HG02798 (cell line): ENCODE measurements at regions not wholly inside any gene's neighbourhood (a gene's known extent, or its start where the extent isn't known, plus 50 kb on each side); places are given as distances from the start of the nearest gene placed in this dataset.
"Not testable (repeated sequence)": the region's sequence is repeated elsewhere in the genome, so short reads cannot be mapped to it uniquely, and the experiment has no call there.

Source experiments
- ATAC-seq: cut with Tn5 transposase; IDR thresholded peaks from one replicate; pipeline ENCODE4 v1.9.1; 2021; ENCODE audit warnings: mild to moderate bottlenecking; ENCODE audit not compliant: unreplicated experiment, poor library complexity

DNA sequence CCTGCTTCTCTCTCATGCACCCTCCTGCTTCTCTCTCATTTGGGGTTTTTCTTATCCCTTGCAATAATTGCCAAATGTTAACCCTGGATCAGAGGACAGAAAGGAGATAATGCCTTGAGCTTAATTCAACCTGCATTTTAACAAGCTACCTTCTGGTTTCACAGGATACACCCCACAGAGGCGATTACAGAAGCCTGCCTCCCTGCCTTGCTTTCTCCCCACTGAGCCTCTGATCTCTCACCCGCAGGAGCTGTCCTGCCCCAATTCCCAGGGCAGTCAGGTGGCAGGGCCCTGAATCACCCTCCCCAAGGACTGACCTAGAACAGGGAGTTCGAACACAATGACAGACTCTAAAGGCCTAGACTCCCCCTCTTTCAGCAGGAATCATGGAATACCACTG lies 959.5 kb downstream of the GRID1 start:
- no peak for ATAC-seq

DNA sequence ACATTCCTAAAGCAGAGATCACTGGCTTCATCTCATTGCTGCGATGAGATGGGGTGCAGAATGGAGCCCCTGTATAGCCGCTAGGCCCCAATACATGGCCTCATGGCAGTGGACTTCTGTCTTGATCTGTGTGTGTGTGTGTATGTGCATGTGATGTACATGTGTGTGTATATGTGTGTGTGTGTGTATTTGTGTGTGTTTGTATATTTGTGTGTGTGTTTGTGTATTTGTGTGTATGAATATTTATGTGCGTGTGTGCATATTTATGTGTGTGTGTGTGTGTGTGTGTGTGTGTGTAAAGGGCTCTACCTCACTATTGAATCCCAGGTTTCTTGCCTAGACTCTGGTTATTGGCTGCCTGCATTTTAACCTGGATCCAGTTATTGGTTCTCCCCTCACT lies 958.2 kb downstream of the GRID1 start:
- ATAC-seq, result no peak

DNA sequence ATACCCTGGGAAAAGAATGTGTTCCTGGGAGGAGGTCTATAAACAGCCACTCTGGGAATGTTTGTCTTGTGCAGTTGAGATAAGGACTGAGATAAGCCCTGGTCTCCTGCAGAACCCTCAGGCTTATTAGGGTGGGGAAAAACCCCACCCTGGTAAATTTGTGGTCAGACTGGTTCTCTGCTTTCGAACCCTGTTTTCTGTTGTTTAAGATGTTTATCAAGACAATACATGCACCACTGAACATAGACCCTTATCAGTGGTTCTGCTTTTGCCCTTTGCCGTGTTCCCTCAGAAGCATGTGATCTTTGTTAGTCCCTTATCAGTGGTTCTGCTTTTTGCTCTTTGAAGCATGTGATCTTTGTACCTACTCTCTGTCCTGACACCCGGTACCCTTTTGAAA lies 956.0 kb downstream of the GRID1 start:
- ATAC-seq, result not testable (repeated sequence)

DNA sequence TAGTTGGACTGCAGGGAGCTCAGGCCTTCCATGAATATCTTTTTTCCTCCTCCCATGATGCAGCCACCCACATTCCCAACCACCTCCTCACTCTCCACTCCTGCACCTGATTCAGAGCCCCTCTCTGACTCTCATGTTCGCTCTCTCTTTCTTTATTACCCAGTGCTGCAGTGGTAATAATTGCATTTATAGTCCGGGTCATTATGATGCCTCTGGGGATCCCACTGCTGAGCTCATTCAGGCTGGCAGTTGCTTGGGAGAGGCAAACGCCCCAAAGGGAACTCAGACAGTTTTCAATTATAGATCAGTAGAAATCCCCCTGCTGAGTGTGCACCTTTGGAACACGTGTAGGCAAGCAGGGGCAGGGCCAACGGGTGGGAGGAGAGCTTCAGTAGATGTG lies 953.0 kb downstream of the GRID1 start:
- no peak for ATAC-seq

DNA sequence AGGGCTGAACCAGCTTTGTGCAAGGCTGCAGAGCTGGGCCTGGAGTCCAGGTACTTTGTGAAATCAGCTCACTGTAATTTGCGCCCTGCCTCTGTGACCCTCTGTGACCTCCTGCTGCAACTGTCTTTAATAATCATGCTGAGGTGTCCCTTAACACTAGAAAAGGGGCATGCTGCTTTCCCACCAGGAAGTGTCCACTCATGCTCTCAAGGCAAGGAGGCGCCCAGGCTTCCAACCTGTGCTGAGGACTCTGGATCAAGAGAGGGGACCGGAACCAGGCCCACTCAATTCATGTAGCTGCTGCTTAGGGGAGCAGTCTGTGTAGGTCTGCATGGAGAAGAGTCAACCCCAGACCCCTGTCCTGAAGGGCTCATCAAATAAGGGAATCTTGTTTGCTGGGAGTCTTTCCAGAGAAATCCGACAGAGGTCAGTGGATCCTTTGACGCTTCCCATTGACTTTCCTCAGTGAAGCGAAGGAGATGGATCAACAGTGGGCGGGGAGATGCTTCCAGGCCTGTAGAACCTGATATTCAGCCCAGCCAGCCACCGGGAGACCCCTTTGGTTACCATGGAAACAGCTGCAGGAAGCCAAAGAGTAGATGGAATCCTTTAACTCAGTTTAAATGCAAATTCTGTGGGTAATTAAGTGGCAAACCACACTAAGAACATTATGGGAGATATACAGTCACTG lies 945.9 kb downstream of the GRID1 start:
- no peak for ATAC-seq

DNA sequence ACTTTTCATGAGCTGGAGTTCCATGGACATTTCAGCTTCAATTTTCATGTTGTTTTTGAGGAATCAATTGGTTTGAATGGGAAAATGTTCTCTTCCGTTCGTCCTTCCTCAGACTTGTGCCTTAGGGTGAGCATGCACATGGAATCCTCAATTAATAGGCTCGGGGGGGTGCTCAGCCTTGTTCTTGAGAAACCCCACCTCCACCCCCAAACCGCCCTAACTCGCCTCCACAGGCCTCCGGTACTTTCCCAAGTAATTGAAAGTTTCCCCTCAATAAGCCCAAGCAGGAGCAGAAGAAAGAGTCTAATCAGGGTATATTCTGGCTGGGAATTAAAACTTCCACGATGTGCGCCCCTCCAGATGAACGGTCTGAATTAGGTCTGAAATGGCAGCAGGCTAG lies 945.2 kb downstream of the GRID1 start:
- ATAC-seq, result no peak

DNA sequence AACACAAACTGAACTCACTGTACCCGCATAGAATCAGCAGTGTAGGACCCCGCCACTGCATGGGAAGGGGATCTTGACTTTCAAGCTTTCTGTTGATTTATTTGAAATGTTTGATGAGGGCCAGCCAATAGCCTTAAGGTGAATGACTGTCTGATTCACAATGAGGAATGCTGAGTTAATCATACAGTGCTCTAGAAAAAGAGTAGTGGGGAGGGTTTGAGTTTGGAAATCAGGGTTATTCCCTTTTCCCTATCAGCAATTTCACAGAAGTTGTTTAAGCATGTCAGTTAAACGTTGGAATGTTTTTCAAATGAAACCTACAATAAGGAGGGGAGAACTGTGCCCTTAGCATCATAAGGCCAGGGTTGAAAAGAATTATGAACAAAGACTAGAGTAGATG lies 937.5 kb downstream of the GRID1 start:
- ATAC-seq, result no peak

DNA sequence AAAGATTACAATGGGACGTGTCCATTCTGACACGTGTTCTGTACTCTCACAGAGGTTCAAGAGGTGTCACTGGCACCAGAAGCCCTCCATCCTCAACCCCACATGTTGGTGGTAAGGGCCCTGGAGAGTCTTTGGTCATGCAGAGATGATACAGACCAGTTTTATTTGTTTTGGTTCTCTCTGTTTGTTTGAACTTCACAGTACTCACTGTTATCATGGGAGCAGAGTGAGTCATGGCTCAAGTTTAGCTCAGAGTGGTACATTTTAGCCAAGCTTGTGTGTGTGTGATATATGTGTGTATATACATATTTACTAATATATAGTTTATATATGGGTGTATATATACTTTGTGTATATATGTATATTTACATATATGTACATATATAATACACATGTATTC lies 935.6 kb downstream of the GRID1 start:
- no peak for ATAC-seq

DNA sequence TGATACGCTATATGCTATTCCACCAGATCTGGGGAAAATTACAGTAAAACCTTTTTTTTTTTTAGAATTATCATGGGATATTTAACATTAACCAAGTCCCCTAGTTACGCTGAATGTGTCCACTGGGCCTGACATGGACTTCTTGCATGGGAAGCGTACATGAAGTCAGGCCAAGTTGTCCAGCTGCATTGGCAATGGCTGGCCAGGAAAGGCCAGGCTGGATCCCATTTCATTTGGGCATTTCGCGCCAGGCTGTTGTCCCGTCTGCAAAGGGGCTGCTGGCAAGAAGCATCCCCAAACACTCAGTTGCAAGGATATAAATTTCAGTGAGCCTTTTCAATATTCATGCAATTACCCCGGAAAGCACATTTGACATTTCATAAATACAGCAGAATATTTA lies 933.3 kb downstream of the GRID1 start:
- ATAC-seq, result no peak

DNA sequence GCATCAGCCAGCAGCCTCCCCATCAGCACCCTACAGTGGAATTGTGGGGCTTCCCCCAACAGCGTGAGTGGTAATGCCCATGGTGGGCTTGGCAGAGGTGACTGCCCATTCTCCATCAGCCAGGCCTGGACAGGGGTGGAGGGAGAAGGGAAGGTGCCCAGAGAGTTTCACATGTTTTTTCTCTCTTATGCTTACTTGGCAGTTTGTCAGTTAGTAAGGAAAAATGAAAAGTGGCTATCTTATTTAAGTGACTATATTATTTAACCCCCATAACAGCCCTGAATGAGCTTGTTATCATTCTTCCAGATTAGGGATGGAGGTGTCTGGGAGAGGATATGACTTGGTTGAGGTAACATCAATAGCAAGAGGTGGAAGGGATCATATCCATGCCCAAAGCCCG lies 921.7 kb downstream of the GRID1 start:
- no peak for ATAC-seq

DNA sequence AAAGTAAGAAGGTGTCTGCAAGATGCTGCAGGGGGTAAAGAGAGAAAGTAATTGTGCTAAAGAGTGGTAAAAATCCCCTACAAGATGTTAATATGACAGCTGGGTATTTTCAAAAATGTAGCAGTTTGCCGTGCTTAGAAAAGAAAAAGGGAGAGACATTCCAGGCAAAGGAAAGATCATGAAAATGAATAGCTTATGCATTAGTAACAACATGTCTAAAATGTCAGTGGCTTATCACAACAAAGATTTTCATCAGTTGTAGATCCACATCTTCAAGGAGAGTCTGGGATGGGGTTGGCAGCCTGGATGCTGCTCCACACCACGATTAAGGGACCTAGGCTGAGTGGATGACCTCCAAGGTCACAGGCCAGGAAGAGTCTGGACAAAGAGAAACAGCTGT lies 920.9 kb downstream of the GRID1 start:
- no peak for ATAC-seq

DNA sequence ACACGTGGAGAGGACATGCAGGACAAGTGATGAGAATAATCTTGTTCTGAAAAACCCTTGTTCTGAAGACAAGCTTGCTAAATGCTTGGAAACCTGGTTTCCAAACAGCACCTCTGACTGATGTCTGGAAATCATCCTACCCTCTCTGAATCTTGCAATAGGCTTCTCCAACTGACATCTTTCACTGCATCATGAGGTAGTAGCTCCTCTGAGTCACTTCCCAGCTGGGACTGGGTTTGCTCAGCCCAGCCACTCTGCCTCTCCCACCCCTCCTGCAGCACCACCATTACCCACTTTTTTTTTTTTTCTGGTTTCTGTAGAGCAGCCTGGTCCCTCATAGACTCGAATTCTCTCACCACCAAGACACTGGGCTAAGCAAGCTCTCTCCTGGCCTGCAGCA lies 919.8 kb downstream of the GRID1 start:
- no peak for ATAC-seq

DNA sequence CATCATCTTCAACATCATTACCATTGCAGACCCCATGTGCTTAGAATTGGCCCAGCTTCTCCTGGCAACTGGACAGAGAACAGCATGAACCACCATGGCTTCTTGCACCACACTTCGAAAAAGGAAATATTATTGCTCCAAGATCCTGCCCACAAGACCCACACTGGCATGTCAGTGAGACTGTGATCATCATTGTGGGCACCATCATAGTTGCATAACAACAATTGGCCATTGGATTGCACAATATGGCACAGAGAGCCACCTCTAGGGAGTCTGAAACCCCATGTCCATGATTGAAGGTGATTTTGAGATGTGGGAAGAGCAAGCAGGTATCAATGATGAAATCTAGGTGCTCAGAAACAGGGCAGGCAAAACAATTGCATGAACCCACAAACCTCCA lies 918.9 kb downstream of the GRID1 start:
- no peak for ATAC-seq

DNA sequence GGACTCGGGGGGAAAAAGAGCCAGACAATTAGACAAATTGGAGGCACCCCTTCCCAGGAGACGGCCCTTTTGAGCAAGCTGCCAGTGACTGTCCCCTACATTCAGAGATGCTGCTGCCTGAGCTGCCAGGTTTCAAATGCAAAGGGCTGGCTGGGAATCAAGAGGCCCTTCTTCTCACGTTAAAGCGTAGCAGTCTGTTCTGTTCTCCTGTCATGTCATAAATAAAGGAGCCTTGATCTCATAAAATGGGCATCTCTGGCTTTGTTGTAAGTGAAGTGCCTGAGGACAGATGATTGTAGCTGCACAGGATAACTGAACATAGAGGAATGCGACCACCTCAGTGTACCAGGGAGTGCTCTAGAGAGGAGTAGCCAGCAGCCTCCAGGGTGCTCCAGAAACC lies 917.9 kb downstream of the GRID1 start:
- ATAC-seq, result no peak

DNA sequence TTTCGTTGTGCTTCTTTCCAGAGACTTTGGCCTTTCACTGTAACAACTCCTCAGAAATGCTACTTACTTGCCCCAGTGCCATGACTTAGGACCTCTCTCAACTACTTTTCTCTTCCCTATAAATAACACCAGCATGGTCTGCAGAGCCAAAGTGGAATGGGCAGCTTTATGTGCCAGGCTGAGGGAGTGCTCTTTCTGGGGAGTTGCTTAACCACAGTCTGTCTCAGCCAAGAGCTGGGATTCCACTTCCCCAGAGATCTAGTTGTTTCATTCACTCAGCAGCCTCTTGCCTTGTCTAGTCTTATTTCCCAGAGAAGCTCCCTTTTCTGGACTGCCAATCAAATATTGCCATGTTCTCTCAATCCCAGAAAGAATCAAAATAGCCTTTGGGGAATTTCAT lies 912.2 kb downstream of the GRID1 start:
- no peak for ATAC-seq

DNA sequence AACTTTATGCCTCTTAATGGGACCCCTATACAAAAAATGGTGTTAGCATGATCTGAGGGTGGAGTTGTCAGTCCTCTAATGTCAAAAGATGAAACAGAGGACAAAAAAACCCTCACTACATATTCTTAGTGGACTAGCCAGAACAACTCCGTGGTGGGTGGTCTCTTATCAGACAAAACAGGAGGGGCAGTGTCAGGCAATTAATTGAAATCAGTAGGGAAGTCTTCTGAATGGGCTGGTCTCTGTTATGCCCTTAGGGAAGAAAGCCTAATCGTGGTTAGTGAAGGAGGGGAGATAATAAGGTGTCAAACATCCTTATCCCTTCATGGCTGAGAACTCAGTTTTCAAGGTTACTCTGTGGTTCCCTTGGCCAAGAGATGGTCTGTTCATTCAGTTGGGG lies 909.4 kb downstream of the GRID1 start:
- ATAC-seq, result no peak

DNA sequence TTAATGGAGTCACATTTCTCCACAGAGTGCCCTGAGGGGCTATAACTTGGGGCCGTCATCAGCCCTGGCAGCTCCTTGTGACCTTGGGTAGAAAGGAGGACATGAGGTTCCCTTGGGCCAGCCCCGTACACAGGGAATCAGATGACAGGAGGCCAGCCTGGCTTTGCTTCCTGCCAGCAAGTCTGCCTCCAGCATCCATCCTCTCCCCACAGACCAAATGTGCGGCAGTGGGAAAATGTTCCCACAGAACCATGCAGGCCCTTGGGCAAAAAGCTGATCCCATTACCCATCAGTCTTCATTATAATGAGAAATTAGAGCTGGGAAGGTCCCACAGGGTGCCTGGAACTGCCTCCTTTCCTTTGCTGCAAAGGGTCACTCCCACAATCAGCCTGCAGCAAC lies 908.3 kb downstream of the GRID1 start:
- ATAC-seq, result no peak

DNA sequence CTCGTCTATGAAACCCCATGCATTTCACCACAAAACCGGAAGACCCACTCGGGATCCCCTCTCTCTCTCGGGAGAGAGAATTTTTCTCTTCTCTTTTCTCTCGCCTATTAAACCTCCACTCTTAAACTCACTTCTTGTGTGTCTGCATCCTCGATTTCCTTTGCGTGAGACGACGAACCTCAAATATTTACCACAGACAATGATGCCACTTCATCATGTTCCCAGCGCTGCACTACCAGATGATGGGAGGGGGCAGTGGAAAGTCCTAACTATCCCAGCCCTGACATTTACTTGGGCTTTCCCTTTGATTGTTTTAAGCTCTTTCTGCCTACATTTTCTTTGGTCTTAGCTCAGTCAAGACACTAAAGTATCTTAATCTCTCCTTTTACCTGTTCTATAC lies 906.7 kb downstream of the GRID1 start:
- ATAC-seq, result no peak

DNA sequence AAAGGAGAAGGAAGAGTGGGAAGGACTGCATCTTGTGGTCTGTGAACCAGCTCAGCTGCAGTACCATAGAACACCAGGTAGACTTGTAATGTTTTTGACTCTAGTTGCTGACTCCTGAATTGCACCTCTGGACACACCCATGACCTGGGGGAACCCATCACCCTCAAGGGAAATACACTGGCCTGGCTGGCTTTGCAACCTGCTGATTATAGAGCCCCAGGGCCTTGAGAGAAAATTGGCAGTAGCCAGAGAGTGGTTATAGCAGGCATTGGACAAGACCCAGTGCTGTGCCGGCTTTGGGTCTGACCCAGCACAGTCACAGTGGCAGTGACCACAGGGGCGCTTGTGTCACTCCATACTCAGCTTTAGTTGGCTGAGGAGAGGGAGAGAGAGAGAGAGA lies 902.3 kb downstream of the GRID1 start:
- ATAC-seq, result no peak

DNA sequence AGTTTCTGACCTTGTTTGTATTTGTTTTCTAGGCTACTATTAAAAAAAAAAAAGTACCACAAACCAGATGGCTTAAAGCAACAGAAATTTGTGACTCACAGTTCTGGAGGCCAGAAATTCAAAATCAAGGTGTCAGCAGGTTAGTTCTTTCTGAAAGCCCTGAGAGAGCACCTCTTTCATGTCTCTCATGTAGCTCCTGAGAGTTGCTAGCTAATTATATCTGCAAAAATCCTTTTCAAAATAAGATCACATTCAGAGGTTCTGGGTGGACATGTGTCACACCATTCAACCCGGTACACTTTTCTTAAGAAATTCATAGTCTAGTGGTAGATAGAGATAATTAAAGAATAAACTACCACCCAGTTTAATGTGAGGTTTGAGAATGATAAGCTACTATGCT lies 888.6 kb downstream of the GRID1 start:
- no peak for ATAC-seq

DNA sequence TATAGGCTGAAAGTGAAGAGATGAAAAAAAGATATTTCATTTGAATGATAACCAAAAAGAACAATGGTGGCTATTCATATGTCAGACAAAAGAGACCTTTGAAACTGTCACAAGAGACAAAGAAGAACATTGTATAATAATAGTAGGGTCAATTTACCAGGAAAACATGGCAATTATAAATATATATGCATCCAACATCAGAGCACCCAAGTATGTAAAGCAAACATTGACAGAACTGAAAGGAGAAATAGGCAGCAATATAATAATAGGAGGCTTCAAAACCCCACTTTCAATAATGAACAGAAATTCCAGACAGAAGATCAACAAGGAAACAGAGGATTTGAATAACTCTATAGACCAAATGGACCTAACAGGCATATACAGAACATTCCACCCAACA lies 876.2 kb downstream of the GRID1 start:
- no peak for ATAC-seq

DNA sequence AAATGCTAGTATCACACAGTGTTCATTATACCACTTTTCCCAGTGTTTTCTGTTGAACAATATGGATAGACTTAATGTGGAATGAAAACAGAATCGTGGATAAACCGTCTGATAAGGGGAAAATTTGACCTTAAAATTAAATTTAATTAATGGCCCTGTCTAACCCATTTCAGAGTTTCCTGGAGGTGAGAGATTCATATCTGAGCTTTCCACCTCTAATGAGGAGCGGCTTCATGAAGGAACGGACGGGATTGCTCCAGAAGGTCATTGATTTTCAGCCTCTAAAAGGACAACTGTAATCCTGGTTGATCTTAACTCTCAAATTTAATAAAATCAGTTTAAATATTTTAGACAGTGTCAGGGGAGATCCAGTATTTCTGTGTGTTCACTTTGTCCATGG lies 874.9 kb downstream of the GRID1 start:
- no peak for ATAC-seq

DNA sequence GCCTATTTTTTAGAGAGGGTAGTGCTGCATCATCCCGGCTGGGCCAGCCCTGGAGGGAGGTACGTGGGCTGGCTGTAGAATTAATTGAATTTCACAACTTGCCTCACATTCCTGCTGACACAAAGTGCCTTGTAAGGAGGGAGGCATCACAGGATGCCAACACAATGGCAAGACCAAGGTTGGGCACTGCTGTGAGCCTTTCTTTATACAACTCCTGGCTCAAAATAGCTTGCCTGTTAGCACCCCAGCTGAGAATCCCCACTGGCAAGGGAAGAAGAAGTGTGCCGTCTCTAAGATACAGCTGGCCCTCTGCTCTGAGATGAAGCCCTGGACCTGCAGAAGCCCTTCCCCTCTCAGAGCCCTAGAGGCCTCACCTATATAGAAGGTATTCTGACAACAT lies 873.9 kb downstream of the GRID1 start:
- ATAC-seq, result no peak
